GM10266 (cell line): ENCODE measurements at regions not wholly inside any gene's neighbourhood (a gene's known extent, or its start where the extent isn't known, plus 50 kb on each side); places are given as distances from the start of the nearest gene placed in this dataset.

Experiments used
- DNase-seq: peaks from one replicate; pipeline ENCODE4 v3.0.0; 2012; ENCODE audit errors: extremely low spot score
- CTCF ChIP-seq: IDR thresholded peaks from 2 replicates; pipeline ENCODE4 v1.5.1; 2012; ENCODE audit warnings: mild to moderate bottlenecking, low read depth; ENCODE audit not compliant: control insufficient read depth, insufficient read depth; ENCODE audit errors: missing control alignments

DNA sequence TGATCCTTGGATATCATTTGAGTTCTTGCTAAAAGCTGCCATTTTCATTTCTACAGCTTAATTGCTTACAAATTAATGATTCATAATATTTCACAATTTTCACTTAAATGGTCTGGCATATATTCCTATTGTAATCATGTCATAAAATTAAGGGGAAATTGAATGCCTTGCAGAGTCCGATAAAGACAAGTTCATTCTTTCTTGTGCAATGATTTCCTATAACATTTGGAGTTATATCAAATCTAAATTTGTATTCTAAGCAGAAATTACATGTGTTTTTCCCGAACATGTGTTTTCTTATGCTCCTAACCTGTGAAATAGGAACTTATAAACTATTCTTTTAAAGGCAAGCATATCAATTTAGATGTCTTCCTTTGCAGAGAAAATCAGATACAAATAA is 118.3 kb upstream of the CYYR1 start:
- TF ChIP-seq CTCF, result no peak
- no peak for DNase-seq

- no peak for TF ChIP-seq CTCF
- DNase-seq, result no peak
Observed at GRCh38 chr21:26686705-26687104, 113.6 kb upstream of the CYYR1 start.

GRCh38 chr21:26686278-26686677 is 113.2 kb upstream of the CYYR1 start:
- no peak for TF ChIP-seq CTCF
- DNase-seq, result no peak

- no peak for TF ChIP-seq CTCF
- DNase-seq, result no peak
Observed at GRCh38 chr21:26684889-26685288, 111.8 kb upstream of the CYYR1 start.

- no peak for TF ChIP-seq CTCF
- no peak for DNase-seq
Observed at GRCh38 chr21:26683996-26684395, 110.9 kb upstream of the CYYR1 start.

DNA sequence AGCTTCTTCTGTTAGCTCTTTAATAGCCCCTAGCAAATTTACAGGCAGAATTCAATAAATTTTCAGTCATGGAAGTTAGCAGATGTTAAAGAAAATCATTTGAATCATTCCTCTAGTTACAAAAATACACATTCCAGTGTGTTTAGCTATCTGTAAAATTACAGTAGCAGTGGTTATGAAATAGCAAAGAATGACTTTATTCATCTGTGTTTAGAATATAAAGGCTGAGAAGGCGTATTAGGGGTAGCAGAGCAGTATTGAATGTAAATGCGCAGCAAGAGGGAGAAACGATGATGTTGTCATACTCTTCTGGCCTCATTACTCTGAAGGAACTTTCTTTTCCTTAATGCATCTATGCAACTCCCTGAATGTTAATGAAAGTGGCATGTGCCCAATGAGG is 106.2 kb upstream of the CYYR1 start:
- no peak for DNase-seq
- no peak for TF ChIP-seq CTCF

DNA sequence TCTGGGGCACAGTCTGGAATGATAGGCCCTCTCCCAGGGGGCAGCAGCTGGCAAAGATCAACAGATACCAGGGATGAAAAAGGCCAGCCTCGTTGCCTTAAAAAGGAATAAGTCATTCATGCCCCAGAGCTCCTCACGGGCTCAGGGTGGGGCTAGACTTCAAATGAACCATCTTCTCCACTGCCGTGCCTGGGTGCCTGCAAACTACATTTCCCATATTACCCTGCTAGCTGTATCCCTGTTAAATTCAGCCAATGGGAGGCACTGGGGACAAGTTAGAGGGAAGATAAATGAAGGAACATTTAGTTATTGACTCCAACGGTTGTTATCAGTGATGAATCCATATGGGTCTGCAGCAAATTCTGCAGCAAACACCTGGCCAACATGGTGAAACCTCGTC is 101.2 kb upstream of the CYYR1 start:
- no peak for TF ChIP-seq CTCF
- DNase-seq, result no peak

- TF ChIP-seq CTCF, result no peak
- no peak for DNase-seq
Observed at GRCh38 chr21:26669215-26669764, 96.2 kb upstream of the CYYR1 start.
